ENCODE measurements at regions not wholly inside any gene's neighbourhood (a gene's known extent, or its start where the extent isn't known, plus 50 kb on each side); places are given as distances from the start of the nearest gene placed in this dataset.

DNA sequence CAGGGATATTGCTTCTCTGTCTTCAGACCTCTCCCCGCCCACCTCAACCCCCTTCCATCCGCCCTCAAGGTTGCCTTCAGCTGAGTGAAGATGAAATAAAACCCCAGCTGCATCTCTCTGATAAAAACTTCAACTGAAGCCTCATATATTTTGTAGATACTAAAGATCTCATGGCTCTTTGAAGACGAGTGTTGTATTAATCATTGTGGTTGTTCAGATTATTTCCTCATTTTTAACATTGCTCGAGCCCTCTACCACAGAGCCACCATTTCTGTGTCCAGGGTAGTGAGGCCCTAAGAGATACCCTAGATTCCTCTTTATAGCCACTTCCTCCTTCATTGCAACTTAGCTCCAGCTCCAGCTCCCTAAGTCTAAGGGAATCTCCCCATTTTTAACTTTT lies 312.8 kb upstream of the ZNF507 start:
- ChIA-PET POLR2A (ENCODE audit: low non-redundant PET) (no interaction called here), CTCF (no interaction called here)
- TF ChIP-seq CTCF (conservative IDR thresholded peaks at IDR 0.05; ENCODE audit: low read depth): no peak
- DNase-seq (ENCODE audit: low spot score): no peak
- H3K27ac ChIP-seq: no peak overlapping the region

DNA sequence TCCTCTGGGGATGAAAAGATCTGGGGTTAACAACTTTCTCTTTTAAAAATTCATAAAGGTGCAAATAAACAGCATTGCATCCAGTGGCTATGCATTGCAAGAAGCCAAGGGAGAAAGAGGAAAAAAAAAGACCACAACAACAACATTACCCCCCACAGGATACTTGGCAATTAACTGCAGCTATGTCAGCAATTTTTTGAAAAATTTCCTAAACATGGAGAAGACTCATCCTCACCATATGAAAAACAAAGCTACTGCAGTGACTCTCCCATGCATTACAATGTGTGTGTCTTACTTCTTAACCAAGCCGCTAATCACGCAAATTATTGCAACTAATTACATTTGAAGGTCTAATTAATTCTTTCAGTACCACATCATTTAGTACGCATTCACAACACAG lies 309.8 kb upstream of the ZNF507 start:
- DNase-seq (ENCODE audit: low spot score): no peak

DNA sequence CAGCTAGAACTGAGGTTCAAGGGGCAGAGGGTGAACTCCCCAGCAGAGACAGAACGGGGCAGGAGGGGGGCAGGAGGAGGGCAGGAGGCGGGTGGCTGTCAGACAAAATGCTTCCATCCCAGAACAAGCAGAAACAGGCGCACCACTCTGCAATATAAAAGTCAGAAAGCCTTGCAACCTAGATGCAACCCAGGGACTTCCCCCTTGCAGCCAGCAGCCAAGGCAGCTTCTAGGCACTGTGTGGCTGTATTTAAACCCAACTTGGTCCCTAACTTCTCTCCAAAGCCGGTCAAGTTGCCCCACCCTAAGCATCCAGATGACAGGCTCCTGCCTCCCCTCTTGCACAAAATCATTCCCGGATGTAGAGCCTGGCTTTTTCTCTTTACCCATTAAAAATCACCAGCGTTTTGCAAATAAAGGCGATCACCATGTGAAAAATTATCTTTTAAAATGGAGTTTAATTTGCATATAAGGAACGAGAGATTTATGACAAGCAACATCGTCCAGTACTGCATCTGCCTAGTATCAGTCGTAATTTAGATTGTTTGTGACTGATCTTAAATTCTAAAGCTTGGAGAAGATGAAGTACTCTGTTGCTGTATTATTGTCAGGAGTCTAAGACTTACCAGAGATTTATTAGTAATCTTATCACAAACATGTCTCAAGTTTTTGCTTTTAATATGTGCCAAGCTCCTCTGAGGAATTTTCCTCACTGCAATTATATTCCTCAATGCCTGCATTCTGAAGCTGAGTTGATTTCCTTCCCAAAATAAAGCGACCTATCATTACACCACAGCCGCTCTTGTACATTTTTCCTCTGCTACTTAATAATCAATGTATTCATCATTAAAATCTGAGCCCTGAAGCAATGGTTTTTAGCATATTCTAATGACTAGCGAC lies 307.1 kb upstream of the ZNF507 start:
- ChIA-PET CTCF (interaction anchor here (0.6 kb wide), 1 partner anchor 368 kb away, joined by 4 read pairs; no protein-coding TSS in a partner anchor), POLR2A (ENCODE audit: low non-redundant PET) (no interaction called here)
- no peak overlapping the region for H3K27ac ChIP-seq
- DNase-seq (ENCODE audit: low spot score): no peak
- TF ChIP-seq CTCF (conservative IDR thresholded peaks at IDR 0.05; ENCODE audit: low read depth): no peak

More for the DNA sequence above, 309.8 kb upstream of the ZNF507 start:
- ChIA-PET POLR2A (ENCODE audit: low non-redundant PET) (no interaction called here), CTCF (no interaction called here)
- no peak overlapping the region for H3K27ac ChIP-seq
- no peak for TF ChIP-seq CTCF (conservative IDR thresholded peaks at IDR 0.05; ENCODE audit: low read depth)

GRCh38 chr19:32038961-32039360 lies 306.4 kb upstream of the ZNF507 start:
- H3K27ac ChIP-seq: no peak overlapping the region
- TF ChIP-seq CTCF (conservative IDR thresholded peaks at IDR 0.05; ENCODE audit: low read depth): no peak
- ChIA-PET CTCF (interaction anchor here (0.6 kb wide), 1 partner anchor 369 kb away, joined by 4 read pairs; no protein-coding TSS in a partner anchor), POLR2A (ENCODE audit: low non-redundant PET) (no interaction called here)
- no peak for DNase-seq (ENCODE audit: low spot score)

- ChIA-PET POLR2A (ENCODE audit: low non-redundant PET) (no interaction called here), CTCF (no interaction called here)
- TF ChIP-seq CTCF (conservative IDR thresholded peaks at IDR 0.05; ENCODE audit: low read depth): no peak
- H3K27ac ChIP-seq: no peak overlapping the region
- no peak for DNase-seq (ENCODE audit: low spot score)
Measured at GRCh38 chr19:32039440-32039839, 306.0 kb upstream of the ZNF507 start.

DNA sequence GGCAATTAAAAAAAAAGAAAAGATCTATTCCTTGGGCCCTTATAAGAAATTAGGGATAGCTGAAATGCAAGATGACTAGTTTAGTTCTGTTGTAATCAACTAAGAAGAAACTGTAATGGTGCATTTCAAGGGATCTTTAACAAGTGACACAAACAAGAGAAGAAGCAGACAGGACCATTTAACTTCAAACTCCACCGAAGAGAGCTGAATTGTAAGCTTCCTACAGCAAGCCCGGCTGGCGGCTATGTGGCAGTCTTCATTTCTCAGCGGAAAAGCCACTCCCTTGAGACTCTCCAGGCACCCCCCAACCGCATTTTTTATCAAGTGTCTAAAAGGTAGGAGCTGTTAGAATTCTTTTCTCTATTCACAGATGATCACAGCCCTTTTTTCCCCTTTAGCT lies 305.2 kb upstream of the ZNF507 start:
- CTCF ChIA-PET: interaction anchor here (0.6 to 0.9 kb wide), 2 partner anchors 16 to 781 kb away, joined by 3 read pairs; no protein-coding TSS in a partner anchor
- POLR2A ChIA-PET (ENCODE audit: low non-redundant PET): no interaction called here
- no peak for DNase-seq (ENCODE audit: low spot score)
- TF ChIP-seq CTCF (conservative IDR thresholded peaks at IDR 0.05; ENCODE audit: low read depth): no peak
- H3K27ac ChIP-seq: no peak overlapping the region
